Muscle of leg (tissue), 3 donors: ENCODE measurements at regions not wholly inside any gene's neighbourhood (a gene's known extent, or its start where the extent isn't known, plus 50 kb on each side); places are given as distances from the start of the nearest gene placed in this dataset.
A peak's percentile ranks its signal among the peaks of the same experiment; 100 is the strongest.
"Not testable (repeated sequence)": the region's sequence is repeated elsewhere in the genome, so short reads cannot be mapped to it uniquely, and the experiment has no call there.

Experiments
- DNase-seq: peaks from one replicate; pipeline ENCODE4 v3.0.0; 2013
- H3K27ac ChIP-seq: one replicate; pipeline ENCODE4 v1.5.1; 2013; ENCODE audit warnings: mild to moderate bottlenecking, low read length, control low read depth
- H3K27me3 ChIP-seq: one replicate; pipeline ENCODE4 v1.6.1; 2013; ENCODE audit warnings: low read length; ENCODE audit not compliant: control insufficient read depth, insufficient read depth
- H3K36me3 ChIP-seq: one replicate; pipeline ENCODE4 v1.6.1; 2013; ENCODE audit warnings: low read length; ENCODE audit not compliant: control insufficient read depth, insufficient read depth
- H3K4me1 ChIP-seq: one replicate; pipeline ENCODE4 v1.6.1; 2013; ENCODE audit warnings: low read length; ENCODE audit not compliant: control insufficient read depth, insufficient read depth
- H3K4me3 ChIP-seq: one replicate; pipeline ENCODE4 v1.5.1; 2013; ENCODE audit warnings: low read length, control low read depth
- H3K9me3 ChIP-seq: replicated peaks from 2 replicates; pipeline ENCODE4 v1.6.1; 2013; ENCODE audit warnings: low read depth, low read length; ENCODE audit not compliant: control insufficient read depth
- WGBS: methylation state at CpG from one replicate; pipeline ENCODE4 v1.1.5; 2013; ENCODE audit warnings: missing lambda C conversion rate; ENCODE audit not compliant: insufficient coverage; 5-methylcytosine and 5-hydroxymethylcytosine counted together

DNA sequence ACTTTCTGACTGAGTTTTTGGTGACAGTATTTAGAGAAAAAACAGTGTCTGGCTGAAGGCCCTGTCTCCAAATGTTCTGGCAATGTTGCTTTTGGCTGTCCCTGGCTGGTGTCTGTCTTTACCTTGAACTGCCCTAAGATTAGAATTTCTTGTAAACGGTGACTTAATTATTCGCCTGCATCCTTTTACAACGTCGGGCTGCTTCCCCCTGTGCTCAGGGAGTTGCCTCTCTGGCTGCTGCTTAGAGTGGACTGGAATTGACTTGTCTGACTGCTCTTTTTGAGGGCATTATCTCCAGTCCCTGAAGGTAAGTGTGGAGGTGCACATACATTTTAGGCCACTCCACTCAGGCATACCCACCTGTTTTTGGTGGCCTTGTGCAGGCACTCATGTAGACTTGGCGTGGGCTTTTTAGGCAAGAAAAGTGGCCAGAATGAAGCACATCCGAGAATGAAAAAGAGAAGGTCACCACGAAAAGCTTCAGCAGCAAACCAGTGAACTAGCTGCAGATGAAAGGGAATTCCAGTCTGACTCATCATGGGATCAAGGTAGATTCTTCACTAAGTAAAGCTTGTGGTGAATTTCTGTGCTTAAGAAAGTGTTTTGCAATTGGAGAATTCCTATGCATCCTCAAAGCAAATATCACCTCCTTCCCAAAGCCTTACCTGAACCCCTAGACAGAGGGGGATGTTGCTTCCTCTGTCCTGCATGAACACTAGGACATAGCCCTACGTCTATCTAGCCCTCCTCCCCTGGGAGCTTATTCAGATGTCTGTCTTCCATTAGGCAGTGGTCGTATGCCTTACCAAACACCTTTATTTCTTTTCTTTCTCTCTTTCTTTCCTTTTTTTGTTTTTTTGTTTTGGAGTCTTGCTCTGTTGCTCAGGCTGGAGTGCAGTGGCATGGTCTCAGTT lies 230.3 kb upstream of the TRIB2 start:
- H3K27ac ChIP-seq: no peak overlapping the region
- no peaks in the 10 kb centered on the region for H3K36me3 ChIP-seq
- peaks cover 17% of the 10 kb centered on the region for H3K4me1 ChIP-seq
- 78% methylated on average over 3 of the region's 9 CpGs for WGBS
- no peak overlapping the region for H3K4me3 ChIP-seq
- H3K27me3 ChIP-seq: no peaks in the 10 kb centered on the region
- DNase-seq: no peak
- H3K9me3 ChIP-seq: peaks cover 3% of the 10 kb centered on the region

- Histone ChIP-seq H3K4me3 (no peak overlapping the region), H3K36me3 (no peaks in the 10 kb centered on the region), H3K9me3 (peaks cover 3% of the 10 kb centered on the region), H3K4me1 (peaks cover 17% of the 10 kb centered on the region), H3K27ac (no peak overlapping the region), H3K27me3 (no peaks in the 10 kb centered on the region)
- WGBS: 78% methylated on average over 5 of the region's 8 CpGs
- DNase-seq: no peak
These were observed 229.3 kb upstream of the TRIB2 start for GRCh38 chr2:12487253-12488004.

- WGBS: 63% methylated on average over 5 of the region's 12 CpGs
- no peaks in the 10 kb centered on the region for H3K36me3 ChIP-seq
- H3K9me3 ChIP-seq: peaks cover 2% of the 10 kb centered on the region
- H3K4me1 ChIP-seq: peaks cover 17% of the 10 kb centered on the region
- no peaks in the 10 kb centered on the region for H3K27me3 ChIP-seq
- no peak overlapping the region for H3K27ac ChIP-seq
- DNase-seq: no peak
- H3K4me3 ChIP-seq: no peak overlapping the region
These were observed 228.1 kb upstream of the TRIB2 start for GRCh38 chr2:12488352-12489318.

- H3K4me1 ChIP-seq: peaks cover 13% of the 10 kb centered on the region
- H3K27ac ChIP-seq: no peak overlapping the region
- no peak for DNase-seq
- 78% methylated on average over 3 of the region's 4 CpGs for WGBS
- no peaks in the 10 kb centered on the region for H3K9me3 ChIP-seq
- no peaks in the 10 kb centered on the region for H3K27me3 ChIP-seq
- no peak overlapping the region for H3K4me3 ChIP-seq
- H3K36me3 ChIP-seq: no peaks in the 10 kb centered on the region
These were observed 226.1 kb upstream of the TRIB2 start for GRCh38 chr2:12490641-12491040.

- no CpG with 5 or more reads among the region's 3 CpGs for WGBS
- not testable (repeated sequence) for H3K9me3 ChIP-seq
These were observed 224.4 kb upstream of the TRIB2 start for GRCh38 chr2:12492360-12492759.

DNA sequence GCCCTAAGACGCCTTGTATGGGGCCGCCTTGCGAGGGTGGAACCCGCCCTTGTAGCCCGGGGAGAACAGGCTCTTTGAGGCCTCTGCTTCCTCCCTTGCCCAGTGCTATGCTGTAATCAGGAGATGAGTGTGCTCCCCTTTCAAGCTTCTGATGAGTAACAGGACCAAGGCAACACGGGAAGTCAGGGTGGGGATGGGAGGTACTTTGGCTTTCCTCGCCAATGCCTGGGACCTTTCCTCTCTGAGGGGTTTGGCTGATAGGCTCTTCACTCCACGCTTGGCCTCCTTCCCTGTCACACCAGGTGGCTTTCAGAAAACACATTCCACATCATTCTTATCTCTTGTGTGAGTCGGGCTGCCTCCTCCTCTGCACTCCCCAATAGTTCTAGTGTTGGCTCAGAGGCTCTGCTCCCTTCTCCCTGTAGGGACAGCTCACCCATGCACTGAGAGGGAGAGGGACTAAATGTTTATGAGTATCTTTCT lies 223.7 kb upstream of the TRIB2 start:
- Histone ChIP-seq H3K4me1 (peaks cover 6% of the 10 kb centered on the region), H3K36me3 (no peaks in the 10 kb centered on the region), H3K27me3 (no peaks in the 10 kb centered on the region), H3K4me3 (no peak overlapping the region), H3K9me3 (no peaks in the 10 kb centered on the region), H3K27ac (no peak overlapping the region)
- no peak for DNase-seq
- WGBS: 94% methylated on average over 5 of the region's 9 CpGs

More at GRCh38 chr2:12492360-12492759, 224.4 kb upstream of the TRIB2 start:
- H3K36me3 ChIP-seq, H3K27ac ChIP-seq, H3K27me3 ChIP-seq, H3K4me3 ChIP-seq, DNase-seq, H3K4me1 ChIP-seq: not testable (repeated sequence)

GRCh38 chr2:12495247-12495868 lies 221.4 kb upstream of the TRIB2 start:
- H3K36me3 ChIP-seq: no peaks in the 10 kb centered on the region
- H3K27ac ChIP-seq: no peak overlapping the region
- H3K27me3 ChIP-seq: no peaks in the 10 kb centered on the region
- WGBS: 80% methylated on average over 1 of the region's 7 CpGs
- no peaks in the 10 kb centered on the region for H3K9me3 ChIP-seq
- H3K4me3 ChIP-seq: no peak overlapping the region
- no peak for DNase-seq
- H3K4me1 ChIP-seq: no peaks in the 10 kb centered on the region

GRCh38 chr2:12498286-12498685 lies 218.4 kb upstream of the TRIB2 start:
- DNase-seq: no peak
- Histone ChIP-seq H3K4me1 (no peaks in the 10 kb centered on the region), H3K4me3 (no peak overlapping the region), H3K9me3 (no peaks in the 10 kb centered on the region), H3K36me3 (no peaks in the 10 kb centered on the region), H3K27me3 (no peaks in the 10 kb centered on the region), H3K27ac (no peak overlapping the region)
- no CpG with 5 or more reads among the region's 3 CpGs for WGBS

DNA sequence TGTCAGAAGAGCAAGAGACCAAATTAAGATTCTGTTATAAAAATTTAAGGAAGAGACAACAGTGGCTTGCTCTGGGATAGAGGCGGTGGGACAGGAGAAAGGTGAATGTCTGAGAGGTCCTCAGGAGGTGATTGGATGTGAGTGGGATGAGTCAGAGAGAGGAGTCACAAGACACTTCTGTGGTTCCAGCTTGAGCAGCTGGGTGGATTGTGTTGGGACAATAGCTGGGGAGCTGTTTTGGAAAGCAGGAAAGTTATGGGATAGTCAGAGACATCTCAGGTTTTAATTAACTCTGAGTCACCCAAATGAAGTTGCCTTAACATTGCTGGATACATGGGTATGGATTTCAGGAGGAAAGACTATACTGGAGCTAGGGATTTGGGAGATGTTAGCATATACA lies 218.0 kb upstream of the TRIB2 start:
- WGBS: 100% methylated on average over 1 of the region's 1 CpG

More for the DNA sequence above, 218.0 kb upstream of the TRIB2 start:
- no peaks in the 10 kb centered on the region for H3K36me3 ChIP-seq
- no peaks in the 10 kb centered on the region for H3K4me1 ChIP-seq
- DNase-seq: peak; percentile 16
- no peaks in the 10 kb centered on the region for H3K27me3 ChIP-seq
- H3K27ac ChIP-seq: no peak overlapping the region
- H3K9me3 ChIP-seq: no peaks in the 10 kb centered on the region
- H3K4me3 ChIP-seq: no peak overlapping the region
